K562 (cell line): ENCODE measurements at regions not wholly inside any gene's neighbourhood (a gene's known extent, or its start where the extent isn't known, plus 50 kb on each side); places are given as distances from the start of the nearest gene placed in this dataset.

Source experiments
- LEF1 ChIP-seq: fragments of 450-650 bp; IDR thresholded peaks from 2 replicates; pipeline ENCODE4 v1.6.1; 2016; ENCODE audit warnings: mild to moderate bottlenecking
- TF ChIP-seq, protein P1 (sequence below), 2 experiments: fragments of 450-650 bp; IDR thresholded peaks; 2 replicates each; pipeline ENCODE4 v1.6.1; 2016; ENCODE audit warnings: mild to moderate bottlenecking in 2 of 2, borderline replicate concordance in 1 of 2, low read depth in 1 of 2, moderate library complexity in 1 of 2

DNA sequence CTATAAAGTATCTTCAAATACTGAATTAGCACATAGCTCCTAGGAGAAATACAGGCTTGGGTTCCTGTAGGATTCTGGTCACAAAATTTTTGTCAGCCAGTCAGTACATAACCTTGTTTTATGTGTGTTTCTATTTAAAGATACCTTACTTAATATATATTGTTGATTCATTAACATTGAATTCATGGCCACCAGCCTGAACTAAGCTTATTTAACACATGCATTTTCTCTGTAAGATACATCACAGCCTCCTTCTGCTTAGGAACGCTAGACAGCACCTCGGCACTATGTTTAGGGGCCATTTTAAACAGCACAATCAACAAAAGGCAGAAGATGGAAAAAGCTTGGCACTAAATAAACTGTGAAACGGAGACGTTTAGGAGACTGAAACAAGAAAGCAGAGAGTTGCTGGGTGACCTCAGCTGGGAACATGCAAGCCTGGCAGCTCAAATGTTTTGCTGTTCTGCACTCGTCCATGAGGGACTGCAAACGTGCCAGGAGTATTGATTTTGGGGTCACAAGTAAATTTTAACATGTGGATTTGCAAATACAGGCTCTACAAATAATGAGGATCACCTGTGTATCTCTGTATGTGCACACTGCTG, 432.2 kb upstream of the TPM1 start (continued):
- TF ChIP-seq, protein P1, sequence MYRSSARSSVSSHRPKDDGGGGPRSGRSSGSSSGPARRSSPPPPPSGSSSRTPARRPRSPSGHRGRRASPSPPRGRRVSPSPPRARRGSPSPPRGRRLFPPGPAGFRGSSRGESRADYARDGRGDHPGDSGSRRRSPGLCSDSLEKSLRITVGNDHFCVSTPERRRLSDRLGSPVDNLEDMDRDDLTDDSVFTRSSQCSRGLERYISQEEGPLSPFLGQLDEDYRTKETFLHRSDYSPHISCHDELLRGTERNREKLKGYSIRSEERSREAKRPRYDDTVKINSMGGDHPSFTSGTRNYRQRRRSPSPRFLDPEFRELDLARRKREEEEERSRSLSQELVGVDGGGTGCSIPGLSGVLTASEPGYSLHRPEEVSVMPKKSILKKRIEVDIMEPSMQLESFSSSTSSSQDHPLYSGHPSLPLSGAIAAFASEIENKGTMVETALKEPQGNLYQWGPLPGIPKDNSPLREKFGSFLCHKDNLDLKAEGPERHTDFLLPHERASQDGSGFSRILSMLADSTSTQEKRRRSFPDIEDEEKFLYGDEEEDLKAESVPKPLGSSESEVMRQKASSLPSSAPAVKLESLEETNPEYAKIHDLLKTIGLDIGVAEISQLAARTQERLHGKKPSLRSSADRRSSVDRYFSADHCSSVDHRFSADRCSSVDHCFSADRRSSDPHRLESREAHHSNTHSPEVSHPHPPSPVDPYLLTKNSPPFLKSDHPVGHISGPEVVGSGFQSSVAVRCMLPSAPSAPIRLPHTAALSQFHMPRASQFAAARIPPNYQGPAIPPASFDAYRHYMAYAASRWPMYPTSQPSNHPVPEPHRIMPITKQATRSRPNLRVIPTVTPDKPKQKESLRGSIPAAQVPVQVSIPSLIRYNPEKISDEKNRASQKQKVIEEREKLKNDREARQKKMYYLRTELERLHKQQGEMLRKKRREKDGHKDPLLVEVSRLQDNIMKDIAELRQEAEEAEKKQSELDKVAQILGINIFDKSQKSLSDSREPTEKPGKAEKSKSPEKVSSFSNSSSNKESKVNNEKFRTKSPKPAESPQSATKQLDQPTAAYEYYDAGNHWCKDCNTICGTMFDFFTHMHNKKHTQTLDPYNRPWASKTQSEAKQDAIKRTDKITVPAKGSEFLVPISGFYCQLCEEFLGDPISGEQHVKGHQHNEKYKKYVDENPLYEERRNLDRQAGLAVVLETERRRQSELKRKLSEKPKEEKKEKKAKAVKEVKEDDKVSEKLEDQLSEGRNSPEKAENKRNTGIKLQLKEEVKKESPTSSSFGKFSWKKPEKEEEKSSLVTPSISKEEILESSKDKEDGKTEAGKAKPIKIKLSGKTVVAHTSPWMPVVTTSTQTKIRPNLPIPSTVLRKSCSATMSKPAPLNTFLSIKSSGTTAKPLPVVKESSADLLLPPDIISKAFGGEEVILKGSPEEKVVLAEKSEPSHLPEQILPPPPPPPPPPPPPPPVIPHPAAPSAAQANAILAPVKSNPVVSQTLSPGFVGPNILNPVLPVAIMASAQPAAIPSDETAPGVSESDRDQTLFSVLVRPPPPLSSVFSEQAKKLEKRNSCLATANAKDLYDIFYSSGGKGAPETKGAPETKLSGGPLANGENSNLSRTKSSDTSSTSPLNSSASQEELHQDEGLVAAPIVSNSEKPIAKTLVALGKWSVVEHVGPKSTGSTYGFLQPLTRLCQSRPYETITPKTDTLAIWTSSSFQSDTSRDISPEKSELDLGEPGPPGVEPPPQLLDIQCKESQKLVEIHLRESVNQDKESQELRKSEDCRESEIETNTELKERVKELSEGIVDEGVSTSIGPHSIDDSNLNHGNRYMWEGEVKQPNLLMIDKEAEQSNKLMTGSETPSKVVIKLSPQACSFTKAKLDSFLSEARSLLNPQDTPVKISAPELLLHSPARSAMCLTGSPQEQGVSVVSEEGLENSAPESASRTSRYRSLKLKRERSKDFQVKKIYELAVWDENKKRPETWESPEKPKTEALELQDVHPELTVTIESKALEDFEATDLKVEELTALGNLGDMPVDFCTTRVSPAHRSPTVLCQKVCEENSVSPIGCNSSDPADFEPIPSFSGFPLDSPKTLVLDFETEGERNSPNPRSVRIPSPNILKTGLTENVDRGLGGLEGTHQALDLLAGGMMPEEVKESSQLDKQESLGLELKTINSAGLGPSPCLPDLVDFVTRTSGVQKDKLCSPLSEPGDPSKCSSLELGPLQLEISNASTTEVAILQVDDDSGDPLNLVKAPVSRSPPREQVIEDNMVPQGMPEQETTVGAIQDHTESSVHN (IDR thresholded peaks at IDR 0.05; ENCODE audit: borderline replicate concordance in 1 of 2, low read depth in 1 of 2), result no peak
- TF ChIP-seq LEF1, result no peak
- TF ChIP-seq, all 486 proteins: peak for 0
